Ascending aorta (tissue), 2 donors: ENCODE measurements at regions not wholly inside any gene's neighbourhood (a gene's known extent, or its start where the extent isn't known, plus 50 kb on each side); places are given as distances from the start of the nearest gene placed in this dataset.

Experiments
- DNase-seq, 2 donors: peaks; one replicate each; pipeline ENCODE4 v3.0.0-alpha.2; 2019; ENCODE audit warnings: low spot score in 2 of 2
- H3K27ac ChIP-seq, 2 donors: fragments of 200-600 bp; sonication (generic); one replicate each; pipeline ENCODE4 v1.5.1; 2016 to 2017; ENCODE audit warnings: mild to moderate bottlenecking in 1 of 2
- H3K27me3 ChIP-seq: fragments of 200-600 bp; sonication (generic); one replicate; pipeline ENCODE4 v1.5.1; 2017
- H3K36me3 ChIP-seq, 2 donors: fragments of 200-600 bp; sonication (generic); one replicate each; pipeline ENCODE4 v1.5.1; 2016
- H3K4me1 ChIP-seq, 2 donors: fragments of 200-600 bp; sonication (generic); one replicate each; pipeline ENCODE4 v1.5.1; 2016 to 2017; ENCODE audit warnings: mild to moderate bottlenecking in 1 of 2
- H3K4me3 ChIP-seq, 2 donors: fragments of 200-600 bp; sonication (generic); one replicate each; pipeline ENCODE4 v1.5.1; 2016 to 2017; ENCODE audit warnings: mild to moderate bottlenecking in 1 of 2
- H3K9me3 ChIP-seq, 2 donors: fragments of 200-600 bp; sonication (generic); one replicate each; pipeline ENCODE4 v1.5.1; 2016
- intact Hi-C: fragments of 100-400 bp; cut with DNase I; formaldehyde crosslinking; loops from one replicate; pipeline ENCODE4 v1.15.1; 2023
- TF ChIP-seq, protein P1 (sequence below), 3 experiments: fragments of 200-600 bp in 2 of 3; fragments of 450-650 bp in 1 of 3; sonication (generic) in 2 of 3; IDR thresholded peaks; one replicate each; pipeline ENCODE4 v1.5.1; 2016 to 2019; ENCODE audit warnings: antibody characterized with exemption in 3 of 3, mild to moderate bottlenecking in 1 of 3, moderate library complexity in 1 of 3

- no peak overlapping the region for H3K4me3 ChIP-seq
- TF ChIP-seq, protein P1, sequence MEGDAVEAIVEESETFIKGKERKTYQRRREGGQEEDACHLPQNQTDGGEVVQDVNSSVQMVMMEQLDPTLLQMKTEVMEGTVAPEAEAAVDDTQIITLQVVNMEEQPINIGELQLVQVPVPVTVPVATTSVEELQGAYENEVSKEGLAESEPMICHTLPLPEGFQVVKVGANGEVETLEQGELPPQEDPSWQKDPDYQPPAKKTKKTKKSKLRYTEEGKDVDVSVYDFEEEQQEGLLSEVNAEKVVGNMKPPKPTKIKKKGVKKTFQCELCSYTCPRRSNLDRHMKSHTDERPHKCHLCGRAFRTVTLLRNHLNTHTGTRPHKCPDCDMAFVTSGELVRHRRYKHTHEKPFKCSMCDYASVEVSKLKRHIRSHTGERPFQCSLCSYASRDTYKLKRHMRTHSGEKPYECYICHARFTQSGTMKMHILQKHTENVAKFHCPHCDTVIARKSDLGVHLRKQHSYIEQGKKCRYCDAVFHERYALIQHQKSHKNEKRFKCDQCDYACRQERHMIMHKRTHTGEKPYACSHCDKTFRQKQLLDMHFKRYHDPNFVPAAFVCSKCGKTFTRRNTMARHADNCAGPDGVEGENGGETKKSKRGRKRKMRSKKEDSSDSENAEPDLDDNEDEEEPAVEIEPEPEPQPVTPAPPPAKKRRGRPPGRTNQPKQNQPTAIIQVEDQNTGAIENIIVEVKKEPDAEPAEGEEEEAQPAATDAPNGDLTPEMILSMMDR (IDR thresholded peaks at IDR 0.05), result no peak
- no peaks in the 10 kb centered on the region for H3K36me3 ChIP-seq
- H3K27ac ChIP-seq, result no peak overlapping the region
- no peak for DNase-seq
- intact Hi-C loops, result loop anchor here (5.0 kb wide), 1 partner anchor 953 kb away; no protein-coding TSS in a partner anchor
- H3K9me3 ChIP-seq, result no peaks in the 10 kb centered on the region
- H3K27me3 ChIP-seq, result no peaks in the 10 kb centered on the region
- H3K4me1 ChIP-seq, result no peaks in the 10 kb centered on the region
These were observed 242.4 kb downstream of the BARHL2 start for GRCh38 chr1:90474731-90475130.

- Histone ChIP-seq H3K27ac (no peak overlapping the region), H3K27me3 (no peaks in the 10 kb centered on the region), H3K9me3 (no peaks in the 10 kb centered on the region), H3K36me3 (no peaks in the 10 kb centered on the region), H3K4me3 (no peak overlapping the region), H3K4me1 (no peaks in the 10 kb centered on the region)
- intact Hi-C loops, result loop anchor here (5.0 kb wide), 1 partner anchor 953 kb away; no protein-coding TSS in a partner anchor
- TF ChIP-seq, protein P1 (IDR thresholded peaks at IDR 0.05), result no peak
- no peak for DNase-seq
These were observed 242.9 kb downstream of the BARHL2 start for GRCh38 chr1:90474158-90474557.

DNA sequence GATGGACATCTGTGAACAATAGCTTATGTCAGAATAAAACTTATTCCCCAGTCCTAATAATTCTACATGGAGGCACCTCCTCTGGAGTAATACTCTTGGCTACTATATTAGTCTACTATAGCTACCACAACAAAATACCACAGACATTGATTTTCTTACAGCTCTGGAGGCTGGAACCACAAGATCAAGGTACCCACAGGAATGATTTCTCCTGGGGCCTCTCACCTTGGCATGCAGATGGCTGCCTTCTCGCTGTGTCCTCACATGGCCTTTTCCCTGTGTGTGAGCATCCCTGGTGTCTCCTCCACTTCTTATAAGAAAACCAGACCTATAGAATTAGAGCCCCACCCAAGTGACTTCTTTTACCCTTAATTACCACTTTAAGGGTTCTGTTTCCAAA is 244.3 kb downstream of the BARHL2 start:
- DNase-seq, result no peak
- no peak overlapping the region for H3K27ac ChIP-seq
- H3K27me3 ChIP-seq, result no peaks in the 10 kb centered on the region
- H3K4me3 ChIP-seq, result no peak overlapping the region
- no peaks in the 10 kb centered on the region for H3K36me3 ChIP-seq
- TF ChIP-seq, protein P1 (IDR thresholded peaks at IDR 0.05), result no peak
- intact Hi-C loops, result loop anchor here (5.0 kb wide), 1 partner anchor 955 kb away; no protein-coding TSS in a partner anchor
- H3K9me3 ChIP-seq, result no peaks in the 10 kb centered on the region
- no peaks in the 10 kb centered on the region for H3K4me1 ChIP-seq

- H3K27me3 ChIP-seq, result no peaks in the 10 kb centered on the region
- H3K4me3 ChIP-seq, result no peak overlapping the region
- no peak overlapping the region for H3K27ac ChIP-seq
- DNase-seq, result no peak
- TF ChIP-seq, protein P1 (IDR thresholded peaks at IDR 0.05), result no peak
- intact Hi-C loops, result no loop called here
- no peaks in the 10 kb centered on the region for H3K4me1 ChIP-seq
- H3K9me3 ChIP-seq, result no peaks in the 10 kb centered on the region
- no peaks in the 10 kb centered on the region for H3K36me3 ChIP-seq
These were observed 257.5 kb downstream of the BARHL2 start for GRCh38 chr1:90459570-90459969.

DNA sequence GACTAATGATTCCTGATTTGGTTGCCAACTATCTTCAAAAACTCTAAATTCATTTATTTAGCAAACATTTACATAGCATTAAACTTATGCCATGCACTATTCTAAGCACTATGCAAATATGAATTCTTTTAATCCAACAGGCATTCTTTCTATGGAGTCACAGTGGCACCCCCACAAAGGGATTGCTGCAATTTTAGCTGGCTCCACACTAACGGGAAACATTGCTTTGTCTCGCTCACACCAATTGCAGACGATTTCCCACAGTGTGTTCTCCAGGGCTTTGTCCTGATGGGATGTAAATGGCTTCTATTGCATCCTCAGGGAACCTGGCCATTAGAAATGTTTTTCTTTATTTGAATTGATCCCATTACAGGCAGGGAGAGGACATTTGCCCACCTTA is 259.1 kb downstream of the BARHL2 start:
- Histone ChIP-seq H3K4me1 (no peaks in the 10 kb centered on the region), H3K36me3 (no peaks in the 10 kb centered on the region), H3K4me3 (no peak overlapping the region), H3K27me3 (no peaks in the 10 kb centered on the region), H3K9me3 (no peaks in the 10 kb centered on the region), H3K27ac (no peak overlapping the region)
- intact Hi-C loops, result no loop called here
- no peak for DNase-seq
- TF ChIP-seq, protein P1 (IDR thresholded peaks at IDR 0.05), result no peak

GRCh38 chr1:90452491-90452890 is 264.6 kb downstream of the BARHL2 start:
- no peak for DNase-seq
- H3K4me3 ChIP-seq, result no peak overlapping the region
- TF ChIP-seq, protein P1 (IDR thresholded peaks at IDR 0.05), result no peak
- H3K36me3 ChIP-seq, result no peaks in the 10 kb centered on the region
- H3K4me1 ChIP-seq, result no peaks in the 10 kb centered on the region
- no peaks in the 10 kb centered on the region for H3K27me3 ChIP-seq
- no peaks in the 10 kb centered on the region for H3K9me3 ChIP-seq
- H3K27ac ChIP-seq, result no peak overlapping the region
- intact Hi-C loops, result no loop called here
